ENCODE measurements at regions not wholly inside any gene's neighbourhood (a gene's known extent, or its start where the extent isn't known, plus 50 kb on each side); places are given as distances from the start of the nearest gene placed in this dataset.

GRCh38 chr2:111219285-111219684 lies 98.6 kb downstream of the BCL2L11 start:
- Mint-ChIP-seq H3K27me3 (peaks cover 13 to 16% of the 10 kb centered on the region in 2 donors), H3K4me3 (no peak overlapping the region), H3K9me3 (peaks cover 4 to 9% (median 7%) of the 10 kb centered on the region in 3 donors), H3K36me3 (peaks cover 4% of the 10 kb centered on the region), H3K4me1 (no peaks in the 10 kb centered on the region), H3K27ac (no peak overlapping the region)
- H3K36me3 ChIP-seq (ENCODE audit: control insufficient read depth in 2 of 2, extremely low read depth in 1 of 2, insufficient read depth in 1 of 2, low read length in 1 of 2): no peaks in the 10 kb centered on the region
- no peaks in the 10 kb centered on the region for H3K9me3 ChIP-seq
- H3K4me3 ChIP-seq (ENCODE audit: control insufficient read depth in 1 of 2, extremely low read depth in 1 of 2, low read length in 1 of 2): no peak overlapping the region
- no peak for DNase-seq
- POLR2A ChIA-PET: no interaction called here
- H3K4me1 ChIP-seq (ENCODE audit: control insufficient read depth in 1 of 2, extremely low read depth in 1 of 2, insufficient read depth in 2 of 2, low read length in 2 of 2): no peaks in the 10 kb centered on the region
- no peak for ATAC-seq (replicated peaks in 1 of 4)
- no peaks in the 10 kb centered on the region for H3K27me3 ChIP-seq (replicated peaks in 1 of 2; ENCODE audit: control insufficient read depth in 2 of 2, extremely low read depth in 1 of 2, insufficient read depth in 2 of 2, low read length in 1 of 2)
- WGBS (ENCODE audit: insufficient coverage): 52% methylated on average over 4 of the region's 6 CpGs
- no peak overlapping the region for H3K27ac ChIP-seq (ENCODE audit: low read length)
- CTCF ChIA-PET: no interaction called here

- peaks cover 3 to 4% (median 4%) of the 10 kb centered on the region in 3 donors for H3K9me3 Mint-ChIP-seq
- ChIA-PET POLR2A (no interaction called here), CTCF (no interaction called here)
- WGBS (ENCODE audit: insufficient coverage): 78% methylated on average over 4 of the region's 5 CpGs
- ATAC-seq (replicated peaks in 1 of 4) (no peak), DNase-seq (no peak)
- peaks cover 3% of the 10 kb centered on the region for H3K36me3 Mint-ChIP-seq
- H3K27me3 Mint-ChIP-seq: peaks cover 13 to 16% of the 10 kb centered on the region in 2 donors
- H3K9me3 ChIP-seq: no peaks in the 10 kb centered on the region
- H3K4me1 ChIP-seq (ENCODE audit: control insufficient read depth in 1 of 2, extremely low read depth in 1 of 2, insufficient read depth in 2 of 2, low read length in 2 of 2): no peaks in the 10 kb centered on the region
- no peaks in the 10 kb centered on the region for H3K36me3 ChIP-seq (ENCODE audit: control insufficient read depth in 2 of 2, extremely low read depth in 1 of 2, insufficient read depth in 1 of 2, low read length in 1 of 2)
- no peaks in the 10 kb centered on the region for H3K27me3 ChIP-seq (replicated peaks in 1 of 2; ENCODE audit: control insufficient read depth in 2 of 2, extremely low read depth in 1 of 2, insufficient read depth in 2 of 2, low read length in 1 of 2)
- H3K4me3 ChIP-seq (ENCODE audit: control insufficient read depth in 1 of 2, extremely low read depth in 1 of 2, low read length in 1 of 2): no peak overlapping the region
- H3K27ac Mint-ChIP-seq: no peak overlapping the region
- H3K27ac ChIP-seq (ENCODE audit: low read length): no peak overlapping the region
- H3K4me3 Mint-ChIP-seq: no peak overlapping the region
- no peaks in the 10 kb centered on the region for H3K4me1 Mint-ChIP-seq
Measured at GRCh38 chr2:111219734-111220505, 99.2 kb downstream of the BCL2L11 start.

GRCh38 chr2:111220962-111221361 lies 100.2 kb downstream of the BCL2L11 start:
- POLR2A ChIA-PET: interaction anchor here in 1 of 2 donors (0.6 kb wide), 1 partner anchor 35 kb away, joined by 3 read pairs; no protein-coding TSS in a partner anchor
- peaks cover 0 to 4% (median 0%) of the 10 kb centered on the region in 3 donors for H3K9me3 Mint-ChIP-seq
- H3K4me1 Mint-ChIP-seq: no peaks in the 10 kb centered on the region

GRCh38 chr2:111221701-111222100 lies 101.0 kb downstream of the BCL2L11 start:
- POLR2A ChIA-PET: no interaction called here
- no peak for ATAC-seq (replicated peaks in 1 of 4)
- CTCF ChIA-PET: no interaction called here

More at GRCh38 chr2:111220962-111221361, 100.2 kb downstream of the BCL2L11 start:
- H3K4me3 Mint-ChIP-seq: no peak overlapping the region
- Histone ChIP-seq H3K36me3 (ENCODE audit: control insufficient read depth in 2 of 2, extremely low read depth in 1 of 2, insufficient read depth in 1 of 2, low read length in 1 of 2) (no peaks in the 10 kb centered on the region), H3K27ac (ENCODE audit: low read length) (no peak overlapping the region), H3K9me3 (no peaks in the 10 kb centered on the region), H3K4me3 (ENCODE audit: control insufficient read depth in 1 of 2, extremely low read depth in 1 of 2, low read length in 1 of 2) (no peak overlapping the region), H3K27me3 (replicated peaks in 1 of 2; ENCODE audit: control insufficient read depth in 2 of 2, extremely low read depth in 1 of 2, insufficient read depth in 2 of 2, low read length in 1 of 2) (no peaks in the 10 kb centered on the region), H3K4me1 (ENCODE audit: control insufficient read depth in 1 of 2, extremely low read depth in 1 of 2, insufficient read depth in 2 of 2, low read length in 2 of 2) (no peaks in the 10 kb centered on the region)
- H3K27me3 Mint-ChIP-seq: peaks cover 13 to 24% of the 10 kb centered on the region in 2 donors
- H3K27ac Mint-ChIP-seq: no peak overlapping the region
- ATAC-seq (replicated peaks in 1 of 4): no peak
- no peak for DNase-seq
- H3K36me3 Mint-ChIP-seq: no peaks in the 10 kb centered on the region
- no CpG with 5 or more reads among the region's 1 CpG for WGBS (ENCODE audit: insufficient coverage)
- CTCF ChIA-PET: interaction anchor here in 1 of 2 donors (0.6 kb wide), 1 partner anchor 461 kb away, joined by 3 read pairs; no protein-coding TSS in a partner anchor

GRCh38 chr2:111222204-111222866 lies 101.6 kb downstream of the BCL2L11 start:
- DNase-seq: no peak
- ChIA-PET POLR2A (no interaction called here), CTCF (no interaction called here)
- Mint-ChIP-seq H3K27ac (no peak overlapping the region), H3K36me3 (no peaks in the 10 kb centered on the region), H3K4me1 (no peaks in the 10 kb centered on the region), H3K9me3 (peaks cover 0 to 4% (median 0%) of the 10 kb centered on the region in 3 donors), H3K27me3 (peaks cover 13 to 27% of the 10 kb centered on the region in 2 donors), H3K4me3 (no peak overlapping the region)
- ATAC-seq (replicated peaks in 1 of 4): no peak
- no peaks in the 10 kb centered on the region for H3K9me3 ChIP-seq
- no peak overlapping the region for H3K27ac ChIP-seq (ENCODE audit: low read length)
- no peaks in the 10 kb centered on the region for H3K4me1 ChIP-seq (ENCODE audit: control insufficient read depth in 1 of 2, extremely low read depth in 1 of 2, insufficient read depth in 2 of 2, low read length in 2 of 2)
- H3K27me3 ChIP-seq (replicated peaks in 1 of 2; ENCODE audit: control insufficient read depth in 2 of 2, extremely low read depth in 1 of 2, insufficient read depth in 2 of 2, low read length in 1 of 2): no peaks in the 10 kb centered on the region
- H3K4me3 ChIP-seq (ENCODE audit: control insufficient read depth in 1 of 2, extremely low read depth in 1 of 2, low read length in 1 of 2): no peak overlapping the region
- H3K36me3 ChIP-seq (ENCODE audit: control insufficient read depth in 2 of 2, extremely low read depth in 1 of 2, insufficient read depth in 1 of 2, low read length in 1 of 2): no peaks in the 10 kb centered on the region
- WGBS (ENCODE audit: insufficient coverage): 55% methylated on average over 2 of the region's 3 CpGs

More at GRCh38 chr2:111221701-111222100, 101.0 kb downstream of the BCL2L11 start:
- no peaks in the 10 kb centered on the region for H3K4me1 ChIP-seq (ENCODE audit: control insufficient read depth in 1 of 2, extremely low read depth in 1 of 2, insufficient read depth in 2 of 2, low read length in 2 of 2)
- H3K27me3 ChIP-seq (replicated peaks in 1 of 2; ENCODE audit: control insufficient read depth in 2 of 2, extremely low read depth in 1 of 2, insufficient read depth in 2 of 2, low read length in 1 of 2): no peaks in the 10 kb centered on the region
- no peak overlapping the region for H3K27ac ChIP-seq (ENCODE audit: low read length)
- no peaks in the 10 kb centered on the region for H3K9me3 ChIP-seq
- no peak overlapping the region for H3K4me3 Mint-ChIP-seq
- WGBS (ENCODE audit: insufficient coverage): 89% methylated on average over 1 of the region's 3 CpGs
- H3K4me3 ChIP-seq (ENCODE audit: control insufficient read depth in 1 of 2, extremely low read depth in 1 of 2, low read length in 1 of 2): no peak overlapping the region
- no peaks in the 10 kb centered on the region for H3K4me1 Mint-ChIP-seq
- no peaks in the 10 kb centered on the region for H3K36me3 Mint-ChIP-seq
- no peak overlapping the region for H3K27ac Mint-ChIP-seq
- no peaks in the 10 kb centered on the region for H3K36me3 ChIP-seq (ENCODE audit: control insufficient read depth in 2 of 2, extremely low read depth in 1 of 2, insufficient read depth in 1 of 2, low read length in 1 of 2)
- H3K9me3 Mint-ChIP-seq: peaks cover 0 to 4% (median 0%) of the 10 kb centered on the region in 3 donors
- no peak for DNase-seq
- peaks cover 13 to 27% of the 10 kb centered on the region in 2 donors for H3K27me3 Mint-ChIP-seq

GRCh38 chr2:111225856-111226255 lies 105.1 kb downstream of the BCL2L11 start:
- no peaks in the 10 kb centered on the region for H3K4me1 Mint-ChIP-seq
- H3K4me1 ChIP-seq (ENCODE audit: control insufficient read depth in 1 of 2, extremely low read depth in 1 of 2, insufficient read depth in 2 of 2, low read length in 2 of 2): no peaks in the 10 kb centered on the region
- H3K9me3 ChIP-seq: no peaks in the 10 kb centered on the region
- no peak overlapping the region for H3K27ac ChIP-seq (ENCODE audit: low read length)
- H3K36me3 Mint-ChIP-seq: no peaks in the 10 kb centered on the region
- ATAC-seq (replicated peaks in 1 of 4): no peak
- CTCF ChIA-PET: no interaction called here
- no peak overlapping the region for H3K27ac Mint-ChIP-seq
- POLR2A ChIA-PET: no interaction called here
- no peak for DNase-seq
- H3K9me3 Mint-ChIP-seq: peaks cover 4 to 9% (median 9%) of the 10 kb centered on the region in 3 donors
- H3K27me3 ChIP-seq (replicated peaks in 1 of 2; ENCODE audit: control insufficient read depth in 2 of 2, extremely low read depth in 1 of 2, insufficient read depth in 2 of 2, low read length in 1 of 2): peaks cover 0 to 4% of the 10 kb centered on the region in 2 experiments
- H3K4me3 Mint-ChIP-seq: no peak overlapping the region
- 56% methylated on average over 1 of the region's 3 CpGs for WGBS (ENCODE audit: insufficient coverage)
- H3K4me3 ChIP-seq (ENCODE audit: control insufficient read depth in 1 of 2, extremely low read depth in 1 of 2, low read length in 1 of 2): no peak overlapping the region
- H3K27me3 Mint-ChIP-seq: peaks cover 9 to 29% of the 10 kb centered on the region in 2 donors
- H3K36me3 ChIP-seq (ENCODE audit: control insufficient read depth in 2 of 2, extremely low read depth in 1 of 2, insufficient read depth in 1 of 2, low read length in 1 of 2): no peaks in the 10 kb centered on the region

All from T-cell (primary cell).